ENCODE measurements at regions not wholly inside any gene's neighbourhood (a gene's known extent, or its start where the extent isn't known, plus 50 kb on each side); places are given as distances from the start of the nearest gene placed in this dataset.

- no peaks in the 10 kb centered on the region for H3K36me3 ChIP-seq (replicated peaks in 1 of 2; ENCODE audit: control extremely low read depth in 1 of 2, control insufficient read depth in 1 of 2, extremely low read depth in 1 of 2, insufficient read depth in 2 of 2, low read length in 1 of 2)
- H2AFZ ChIP-seq (ENCODE audit: insufficient read depth, low read depth, low read length, poor library complexity, severe bottlenecking), result peak overlapping the region; percentile 9
- H4K20me1 ChIP-seq (ENCODE audit: control insufficient read depth, insufficient read depth, low read length, poor library complexity, severe bottlenecking), result no peaks in the 10 kb centered on the region
- H3K4me1 Mint-ChIP-seq, result peaks cover 10% of the 10 kb centered on the region
- H3K27me3 ChIP-seq (replicated peaks in 1 of 4; ENCODE audit: control extremely low read depth in 1 of 4, control insufficient read depth in 3 of 4, insufficient read depth in 4 of 4, low read length in 3 of 4), result no peaks in the 10 kb centered on the region
- H3K9ac ChIP-seq (ENCODE audit: low read length), result no peak overlapping the region
- no peaks in the 10 kb centered on the region for H3K27me3 Mint-ChIP-seq
- peaks cover under 1 to 6% of the 10 kb centered on the region in 2 donors for H3K4me1 ChIP-seq (ENCODE audit: control insufficient read depth in 2 of 2, insufficient read depth in 2 of 2, low read length in 2 of 2)
- H3K27ac Mint-ChIP-seq, result peak overlapping the region; percentile 66
- CTCF ChIA-PET, result interaction anchor here (0.6 kb wide), 1 partner anchor 257 kb away, joined by 5 read pairs; no protein-coding TSS in a partner anchor
- H3K9me3 Mint-ChIP-seq (ENCODE audit: insufficient read depth), result peaks cover 2% of the 10 kb centered on the region
- POLR2A ChIA-PET, result no interaction called here
- intact Hi-C loops (cut with micrococcal nuclease), result loop anchor here (5.0 kb wide), 1 partner anchor 40 kb away; no protein-coding TSS in a partner anchor
- H3K4me2 ChIP-seq (replicated peaks; ENCODE audit: low read depth, low read length, poor library complexity, severe bottlenecking), result peak overlapping the region; percentile 21
- peak overlapping the region; percentile 50 for H3K4me3 Mint-ChIP-seq
- DNase-seq (peak; percentile 39), ATAC-seq (ENCODE audit: low read depth) (peak; percentile 64)
- no peaks in the 10 kb centered on the region for H3K9me3 ChIP-seq (ENCODE audit: control extremely low read depth in 1 of 3, control insufficient read depth in 2 of 3, insufficient read depth in 1 of 3, low read length in 2 of 3)
- no CpG with 5 or more reads among the region's 1 CpG for WGBS (ENCODE audit: insufficient coverage)
- no peak for TF ChIP-seq EZH2 (IDR thresholded peaks at IDR 0.05; ENCODE audit: borderline replicate concordance, insufficient read depth, low read depth, low read length, poor library complexity, severe bottlenecking)
- TF ChIP-seq, protein P1, sequence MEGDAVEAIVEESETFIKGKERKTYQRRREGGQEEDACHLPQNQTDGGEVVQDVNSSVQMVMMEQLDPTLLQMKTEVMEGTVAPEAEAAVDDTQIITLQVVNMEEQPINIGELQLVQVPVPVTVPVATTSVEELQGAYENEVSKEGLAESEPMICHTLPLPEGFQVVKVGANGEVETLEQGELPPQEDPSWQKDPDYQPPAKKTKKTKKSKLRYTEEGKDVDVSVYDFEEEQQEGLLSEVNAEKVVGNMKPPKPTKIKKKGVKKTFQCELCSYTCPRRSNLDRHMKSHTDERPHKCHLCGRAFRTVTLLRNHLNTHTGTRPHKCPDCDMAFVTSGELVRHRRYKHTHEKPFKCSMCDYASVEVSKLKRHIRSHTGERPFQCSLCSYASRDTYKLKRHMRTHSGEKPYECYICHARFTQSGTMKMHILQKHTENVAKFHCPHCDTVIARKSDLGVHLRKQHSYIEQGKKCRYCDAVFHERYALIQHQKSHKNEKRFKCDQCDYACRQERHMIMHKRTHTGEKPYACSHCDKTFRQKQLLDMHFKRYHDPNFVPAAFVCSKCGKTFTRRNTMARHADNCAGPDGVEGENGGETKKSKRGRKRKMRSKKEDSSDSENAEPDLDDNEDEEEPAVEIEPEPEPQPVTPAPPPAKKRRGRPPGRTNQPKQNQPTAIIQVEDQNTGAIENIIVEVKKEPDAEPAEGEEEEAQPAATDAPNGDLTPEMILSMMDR (IDR thresholded peaks at IDR 0.05), result no peak
- peak overlapping the region in 1 of 5 experiments; percentile 10 for H3K4me3 ChIP-seq (ENCODE audit: control extremely low read depth in 1 of 5, extremely low read depth in 1 of 5, insufficient read depth in 1 of 5, low read depth in 2 of 5, low read length in 4 of 5)
- H3K79me2 ChIP-seq (ENCODE audit: control insufficient read depth, insufficient read depth, low read length), result no peaks in the 10 kb centered on the region
- H3K27ac ChIP-seq (ENCODE audit: low read length in 2 of 2), result peak overlapping the region in 1 of 2 donors; percentile 47
These were observed 325.3 kb upstream of the RASGEF1B start for GRCh38 chr4:81796790-81797528.

DNA sequence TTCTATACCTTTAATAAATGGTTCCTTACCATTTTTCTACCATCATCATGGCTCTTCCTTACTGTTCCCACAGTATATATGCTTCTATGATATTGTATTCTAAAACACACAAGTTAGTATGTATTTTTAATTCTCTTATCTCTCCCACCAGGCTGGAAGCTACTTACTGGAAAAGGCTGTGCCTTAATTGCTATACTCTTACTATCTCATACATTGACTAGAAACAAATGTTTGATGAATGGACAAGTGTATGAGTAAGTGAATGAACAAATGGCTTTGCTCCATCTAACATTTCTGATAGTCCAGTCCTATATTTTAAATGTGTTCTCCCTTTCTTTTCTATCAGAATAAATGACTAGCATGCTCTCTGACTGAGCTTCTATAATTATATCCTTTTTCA, 320.8 kb upstream of the RASGEF1B start:
- CTCF ChIA-PET, result interaction anchor here (1.1 to 1.2 kb wide), 2 partner anchors 279 to 322 kb away, joined by 3 to 5 read pairs; partner anchors contain the start of gene RASGEF1B
- ATAC-seq (ENCODE audit: low read depth), result no peak

More for the DNA sequence above, 320.8 kb upstream of the RASGEF1B start:
- TF ChIP-seq EZH2 (IDR thresholded peaks at IDR 0.05; ENCODE audit: borderline replicate concordance, insufficient read depth, low read depth, low read length, poor library complexity, severe bottlenecking), result no peak
- TF ChIP-seq, protein P1 (IDR thresholded peaks at IDR 0.05), result no peak
- H3K79me2 ChIP-seq (ENCODE audit: control insufficient read depth, insufficient read depth, low read length), result no peaks in the 10 kb centered on the region
- H3K4me1 ChIP-seq (ENCODE audit: control insufficient read depth in 2 of 2, insufficient read depth in 2 of 2, low read length in 2 of 2), result peaks cover 13 to 25% of the 10 kb centered on the region in 2 donors
- no peak for DNase-seq
- H3K4me2 ChIP-seq (replicated peaks; ENCODE audit: low read depth, low read length, poor library complexity, severe bottlenecking), result no peak overlapping the region
- no peaks in the 10 kb centered on the region for H3K27me3 ChIP-seq (replicated peaks in 1 of 4; ENCODE audit: control extremely low read depth in 1 of 4, control insufficient read depth in 3 of 4, insufficient read depth in 4 of 4, low read length in 3 of 4)
- H3K27ac ChIP-seq (ENCODE audit: low read length in 2 of 2), result no peak overlapping the region
- H3K4me3 ChIP-seq (ENCODE audit: control extremely low read depth in 1 of 5, extremely low read depth in 1 of 5, insufficient read depth in 1 of 5, low read depth in 2 of 5, low read length in 4 of 5), result no peak overlapping the region
- no peaks in the 10 kb centered on the region for H4K20me1 ChIP-seq (ENCODE audit: control insufficient read depth, insufficient read depth, low read length, poor library complexity, severe bottlenecking)
- Mint-ChIP-seq H3K27me3 (no peaks in the 10 kb centered on the region), H3K4me3 (no peak overlapping the region), H3K9me3 (ENCODE audit: insufficient read depth) (peaks cover 2% of the 10 kb centered on the region), H3K27ac (no peak overlapping the region), H3K4me1 (peaks cover 31% of the 10 kb centered on the region)
- no peaks in the 10 kb centered on the region for H3K9me3 ChIP-seq (ENCODE audit: control extremely low read depth in 1 of 3, control insufficient read depth in 2 of 3, insufficient read depth in 1 of 3, low read length in 2 of 3)
- no peak overlapping the region for H3K9ac ChIP-seq (ENCODE audit: low read length)
- intact Hi-C loops (cut with micrococcal nuclease), result no loop called here
- POLR2A ChIA-PET, result no interaction called here
- no peak overlapping the region for H2AFZ ChIP-seq (ENCODE audit: insufficient read depth, low read depth, low read length, poor library complexity, severe bottlenecking)
- no peaks in the 10 kb centered on the region for H3K36me3 ChIP-seq (replicated peaks in 1 of 2; ENCODE audit: control extremely low read depth in 1 of 2, control insufficient read depth in 1 of 2, extremely low read depth in 1 of 2, insufficient read depth in 2 of 2, low read length in 1 of 2)
